K562 (cell line): ENCODE measurements at regions not wholly inside any gene's neighbourhood (a gene's known extent, or its start where the extent isn't known, plus 50 kb on each side); places are given as distances from the start of the nearest gene placed in this dataset.

Experiments used
- ATF7 ChIP-seq: fragments of 450-650 bp; IDR thresholded peaks from 2 replicates; pipeline ENCODE4 v1.7.1; 2014; ENCODE audit warnings: mild to moderate bottlenecking, moderate library complexity
- CAMTA2 ChIP-seq: fragments of 250-450 bp; sonication (Bioruptor Pico); conservative IDR thresholded peaks from 2 replicates; pipeline ENCODE4 v1.5.1; 2022
- CXXC5 ChIP-seq: fragments of 250-450 bp; sonication (Bioruptor Pico); IDR thresholded peaks from 2 replicates; pipeline ENCODE4 v1.8.0; 2022; ENCODE audit warnings: inconsistent platforms, mild to moderate bottlenecking, moderate library complexity
- DDX20 ChIP-seq: fragments of 450-650 bp; IDR thresholded peaks from 2 replicates; pipeline ENCODE4 v1.6.1; 2016; ENCODE audit warnings: missing genetic modification characterization, low read depth, mild to moderate bottlenecking, missing compliant biosample characterization, moderate library complexity
- EP300 ChIP-seq: IDR thresholded peaks from 2 replicates; pipeline ENCODE4 v1.6.1; 2012; ENCODE audit warnings: low read length, improper control_type of control experiment
- MEIS2 ChIP-seq: fragments of 450-650 bp; IDR thresholded peaks from 2 replicates; pipeline ENCODE4 v1.6.1; 2014; ENCODE audit warnings: mild to moderate bottlenecking; ENCODE audit not compliant: partially characterized antibody
- POLR2A ChIP-seq: fragments of 450-650 bp; conservative IDR thresholded peaks from 2 replicates; pipeline ENCODE4 v1.6.1; 2016
- POLR2AphosphoS2 ChIP-seq: IDR thresholded peaks from 2 replicates; pipeline ENCODE4 v1.6.1; 2012; ENCODE audit warnings: low read length, improper control_type of control experiment
- RBM15 ChIP-seq: fragments of 200-400 bp; formaldehyde crosslinking; IDR thresholded peaks from 2 replicates; pipeline ENCODE4 v1.6.1; 2018; ENCODE audit warnings: mild to moderate bottlenecking, low read length, moderate library complexity; ENCODE audit not compliant: insufficient read depth
- RCOR1 ChIP-seq, 2 experiments: IDR thresholded peaks; 2 replicates each; pipeline ENCODE4 v1.6.1; 2012; ENCODE audit warnings: low read depth in 2 of 2, low read length in 2 of 2, borderline replicate concordance in 1 of 2, improper control_type of control experiment in 1 of 2
- TBP ChIP-seq: optimal IDR thresholded peaks from 2 replicates; pipeline ENCODE3; 2011; ENCODE audit warnings: low read depth, low read length, improper control_type of control experiment
- ZNF384 ChIP-seq: IDR thresholded peaks from 2 replicates; pipeline ENCODE4 v1.6.1; 2012; ENCODE audit warnings: low read depth, low read length, improper control_type of control experiment
- TF ChIP-seq, protein P1 (sequence below): fragments of 200-800 bp; sonication (Bioruptor generic); IDR thresholded peaks from 2 replicates; pipeline ENCODE4 v1.6.1; 2017; ENCODE audit warnings: missing genetic modification characterization, missing compliant biosample characterization
- TF ChIP-seq, protein P2 (sequence below), 2 experiments: fragments of 450-650 bp in 1 of 2; sonication (generic) in 1 of 2; formaldehyde crosslinking in 1 of 2; IDR thresholded peaks in 1 of 2; conservative IDR thresholded peaks in 1 of 2; 2 replicates each; pipeline versions ENCODE4 v1.6.1 to v1.8.1; 2016 to 2023; ENCODE audit warnings: mild to moderate bottlenecking in 2 of 2, moderate library complexity in 2 of 2, inconsistent platforms in 1 of 2, missing genetic modification reagents in 1 of 2
- TF ChIP-seq, protein P3 (sequence below), 2 experiments: fragments of 450-650 bp; IDR thresholded peaks; 2 replicates each; pipeline ENCODE4 v1.6.1; 2016
- TF ChIP-seq, protein P4 (sequence below): sonication (generic); formaldehyde crosslinking; IDR thresholded peaks from 2 replicates; pipeline ENCODE4 v1.8.1; 2023; ENCODE audit warnings: missing genetic modification reagents, mild to moderate bottlenecking, borderline replicate concordance

DNA sequence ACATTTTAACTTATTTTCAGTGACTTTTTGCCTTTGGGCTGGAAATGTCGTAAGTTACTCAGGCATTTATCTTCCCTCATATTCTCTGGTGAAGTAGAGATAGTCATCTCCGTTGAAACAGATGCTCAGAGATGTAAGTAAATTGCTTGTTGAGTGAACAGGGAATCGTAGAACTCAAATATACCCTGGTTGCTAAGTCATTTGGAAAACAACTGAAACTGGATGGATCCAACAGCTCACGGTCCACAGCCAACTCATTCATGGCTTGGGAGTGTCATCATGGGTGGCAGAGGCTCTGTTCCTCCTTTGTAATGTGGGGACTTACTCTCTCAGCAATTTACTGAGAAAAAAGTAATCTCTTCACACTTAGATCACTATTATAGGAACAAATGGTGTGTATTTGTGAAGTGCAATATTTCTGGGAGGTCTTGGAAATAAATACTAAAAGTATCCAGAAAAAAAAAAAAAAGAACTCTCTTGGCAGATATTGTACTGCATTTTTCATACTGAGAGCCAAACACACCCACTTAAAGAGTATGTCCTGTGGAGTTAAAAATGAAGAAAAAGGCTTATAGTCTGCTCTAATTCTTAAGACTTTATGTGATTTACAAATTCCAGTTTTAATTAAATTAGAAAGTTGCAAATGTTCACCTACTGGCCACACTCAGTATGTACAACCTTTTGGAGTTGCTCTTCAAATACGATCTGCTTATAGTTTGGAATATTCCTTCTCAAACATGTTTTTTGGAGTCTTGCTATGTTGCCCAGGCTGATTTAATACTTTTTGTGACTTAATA lies 107.4 kb downstream of the LEPR start (continued):
- TF ChIP-seq, protein P1, sequence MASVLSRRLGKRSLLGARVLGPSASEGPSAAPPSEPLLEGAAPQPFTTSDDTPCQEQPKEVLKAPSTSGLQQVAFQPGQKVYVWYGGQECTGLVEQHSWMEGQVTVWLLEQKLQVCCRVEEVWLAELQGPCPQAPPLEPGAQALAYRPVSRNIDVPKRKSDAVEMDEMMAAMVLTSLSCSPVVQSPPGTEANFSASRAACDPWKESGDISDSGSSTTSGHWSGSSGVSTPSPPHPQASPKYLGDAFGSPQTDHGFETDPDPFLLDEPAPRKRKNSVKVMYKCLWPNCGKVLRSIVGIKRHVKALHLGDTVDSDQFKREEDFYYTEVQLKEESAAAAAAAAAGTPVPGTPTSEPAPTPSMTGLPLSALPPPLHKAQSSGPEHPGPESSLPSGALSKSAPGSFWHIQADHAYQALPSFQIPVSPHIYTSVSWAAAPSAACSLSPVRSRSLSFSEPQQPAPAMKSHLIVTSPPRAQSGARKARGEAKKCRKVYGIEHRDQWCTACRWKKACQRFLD (CRISPR knock-in tag): peak; percentile 43; the same call in 1 of the 2 replicates
- TF ChIP-seq, protein P2, sequence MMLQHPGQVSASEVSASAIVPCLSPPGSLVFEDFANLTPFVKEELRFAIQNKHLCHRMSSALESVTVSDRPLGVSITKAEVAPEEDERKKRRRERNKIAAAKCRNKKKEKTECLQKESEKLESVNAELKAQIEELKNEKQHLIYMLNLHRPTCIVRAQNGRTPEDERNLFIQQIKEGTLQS (IDR thresholded peaks at IDR 0.05): peak; percentile 28; the same call in 1 of the 2 replicates
- TF ChIP-seq, protein P2 (CRISPR knock-in tag; conservative IDR thresholded peaks at IDR 0.05): no peak
- TF ChIP-seq RCOR1 (IDR thresholded peaks at IDR 0.05; ENCODE audit: borderline replicate concordance in 1 of 2, low read depth in 2 of 2, low read length in 2 of 2) (peak in 1 of 2 experiments; percentile 51; a peak in 1 of 4 replicates), ATF7 (0 out of 2 replicates have a peak, but pooled peaks have one; percentile 26), MEIS2 (peak; percentile 48), EP300 (peak; percentile 22; the same call in 1 of the 2 replicates), CXXC5 (CRISPR knock-in tag) (peak; percentile 62; the same call in 1 of the 2 replicates), ZNF384 (peak; percentile 33; the same call in 1 of the 2 replicates), DDX20 (no peak), TBP (peak; percentile 22), POLR2AphosphoS2 (no peak), CAMTA2 (no peak), POLR2A (0 out of 2 replicates have a peak, but pooled peaks have one; percentile 49), RBM15 (no peak)
- TF ChIP-seq, protein P3, sequence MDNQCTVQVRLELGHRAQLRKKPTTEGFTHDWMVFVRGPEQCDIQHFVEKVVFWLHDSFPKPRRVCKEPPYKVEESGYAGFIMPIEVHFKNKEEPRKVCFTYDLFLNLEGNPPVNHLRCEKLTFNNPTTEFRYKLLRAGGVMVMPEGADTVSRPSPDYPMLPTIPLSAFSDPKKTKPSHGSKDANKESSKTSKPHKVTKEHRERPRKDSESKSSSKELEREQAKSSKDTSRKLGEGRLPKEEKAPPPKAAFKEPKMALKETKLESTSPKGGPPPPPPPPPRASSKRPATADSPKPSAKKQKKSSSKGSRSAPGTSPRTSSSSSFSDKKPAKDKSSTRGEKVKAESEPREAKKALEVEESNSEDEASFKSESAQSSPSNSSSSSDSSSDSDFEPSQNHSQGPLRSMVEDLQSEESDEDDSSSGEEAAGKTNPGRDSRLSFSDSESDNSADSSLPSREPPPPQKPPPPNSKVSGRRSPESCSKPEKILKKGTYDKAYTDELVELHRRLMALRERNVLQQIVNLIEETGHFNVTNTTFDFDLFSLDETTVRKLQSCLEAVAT (IDR thresholded peaks at IDR 0.05): peak in 1 of 2 experiments; percentile 28; a peak in 1 of 4 replicates
- TF ChIP-seq, protein P4, sequence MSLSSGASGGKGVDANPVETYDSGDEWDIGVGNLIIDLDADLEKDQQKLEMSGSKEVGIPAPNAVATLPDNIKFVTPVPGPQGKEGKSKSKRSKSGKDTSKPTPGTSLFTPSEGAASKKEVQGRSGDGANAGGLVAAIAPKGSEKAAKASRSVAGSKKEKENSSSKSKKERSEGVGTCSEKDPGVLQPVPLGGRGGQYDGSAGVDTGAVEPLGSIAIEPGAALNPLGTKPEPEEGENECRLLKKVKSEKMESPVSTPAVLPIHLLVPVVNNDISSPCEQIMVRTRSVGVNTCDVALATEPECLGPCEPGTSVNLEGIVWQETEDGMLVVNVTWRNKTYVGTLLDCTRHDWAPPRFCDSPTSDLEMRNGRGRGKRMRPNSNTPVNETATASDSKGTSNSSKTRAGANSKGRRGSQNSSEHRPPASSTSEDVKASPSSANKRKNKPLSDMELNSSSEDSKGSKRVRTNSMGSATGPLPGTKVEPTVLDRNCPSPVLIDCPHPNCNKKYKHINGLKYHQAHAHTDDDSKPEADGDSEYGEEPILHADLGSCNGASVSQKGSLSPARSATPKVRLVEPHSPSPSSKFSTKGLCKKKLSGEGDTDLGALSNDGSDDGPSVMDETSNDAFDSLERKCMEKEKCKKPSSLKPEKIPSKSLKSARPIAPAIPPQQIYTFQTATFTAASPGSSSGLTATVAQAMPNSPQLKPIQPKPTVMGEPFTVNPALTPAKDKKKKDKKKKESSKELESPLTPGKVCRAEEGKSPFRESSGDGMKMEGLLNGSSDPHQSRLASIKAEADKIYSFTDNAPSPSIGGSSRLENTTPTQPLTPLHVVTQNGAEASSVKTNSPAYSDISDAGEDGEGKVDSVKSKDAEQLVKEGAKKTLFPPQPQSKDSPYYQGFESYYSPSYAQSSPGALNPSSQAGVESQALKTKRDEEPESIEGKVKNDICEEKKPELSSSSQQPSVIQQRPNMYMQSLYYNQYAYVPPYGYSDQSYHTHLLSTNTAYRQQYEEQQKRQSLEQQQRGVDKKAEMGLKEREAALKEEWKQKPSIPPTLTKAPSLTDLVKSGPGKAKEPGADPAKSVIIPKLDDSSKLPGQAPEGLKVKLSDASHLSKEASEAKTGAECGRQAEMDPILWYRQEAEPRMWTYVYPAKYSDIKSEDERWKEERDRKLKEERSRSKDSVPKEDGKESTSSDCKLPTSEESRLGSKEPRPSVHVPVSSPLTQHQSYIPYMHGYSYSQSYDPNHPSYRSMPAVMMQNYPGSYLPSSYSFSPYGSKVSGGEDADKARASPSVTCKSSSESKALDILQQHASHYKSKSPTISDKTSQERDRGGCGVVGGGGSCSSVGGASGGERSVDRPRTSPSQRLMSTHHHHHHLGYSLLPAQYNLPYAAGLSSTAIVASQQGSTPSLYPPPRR (CRISPR knock-in tag): no peak
